AG04450 (cell line): ENCODE measurements at regions not wholly inside any gene's neighbourhood (a gene's known extent, or its start where the extent isn't known, plus 50 kb on each side); places are given as distances from the start of the nearest gene placed in this dataset.

Source experiments
- CTCF ChIA-PET: fragments of 300-600, 350-600 bp; formaldehyde crosslinking; extraction: SDS; loops from one replicate; lab custom pipeline; 2022; ENCODE audit warnings: antibody characterized with exemption, inconsistent platforms; lab: Charles Lee
- POLR2A ChIA-PET: fragments of 350-600 bp; formaldehyde crosslinking; extraction: SDS; loops from one replicate; lab custom pipeline; 2021; ENCODE audit warnings: antibody characterized with exemption, inconsistent platforms; lab: Yijun Ruan, JAX
- DNase-seq: peaks from one replicate; pipeline ENCODE4 v3.0.0-alpha.2; 2011; ENCODE audit warnings: low read depth, low spot score
- H3K27ac ChIP-seq: one replicate; pipeline ENCODE4 v1.5.1; 2012; ENCODE audit warnings: low read depth, low read length, control low read depth
- H3K27me3 ChIP-seq: one replicate; pipeline ENCODE4 v1.6.0; 2012; ENCODE audit warnings: low read length; ENCODE audit not compliant: control insufficient read depth, insufficient read depth
- H3K4me3 ChIP-seq: 2 replicates; pipeline ENCODE4 v1.5.1; 2011; ENCODE audit warnings: mild to moderate bottlenecking, low read depth, low read length, control low read depth
- H3K9me3 ChIP-seq: 2 replicates; pipeline ENCODE4 v1.5.1; 2012; ENCODE audit warnings: low read length; ENCODE audit not compliant: control insufficient read depth, insufficient read depth
- CTCF ChIP-seq: IDR thresholded peaks from 2 replicates; pipeline ENCODE4 v1.5.1; 2011; ENCODE audit warnings: low read depth, low read length, control low read depth, inconsistent platforms

- no peak overlapping the region for H3K27ac ChIP-seq
- ChIA-PET POLR2A (no interaction called here), CTCF (no interaction called here)
- H3K4me3 ChIP-seq: no peak overlapping the region
- H3K27me3 ChIP-seq: no peaks in the 10 kb centered on the region
- no peak for DNase-seq
- TF ChIP-seq CTCF: no peak
- H3K9me3 ChIP-seq: no peaks in the 10 kb centered on the region
Measured at GRCh38 chr5:15254607-15255006, 245.4 kb upstream of the FBXL7 start.

GRCh38 chr5:15252331-15252730, 247.6 kb upstream of the FBXL7 start:
- Histone ChIP-seq H3K27me3 (no peaks in the 10 kb centered on the region), H3K9me3 (no peaks in the 10 kb centered on the region), H3K4me3 (no peak overlapping the region), H3K27ac (no peak overlapping the region)
- TF ChIP-seq CTCF: no peak
- CTCF ChIA-PET: no interaction called here
- POLR2A ChIA-PET: no interaction called here
- no peak for DNase-seq

- Histone ChIP-seq H3K27ac (no peak overlapping the region), H3K9me3 (peaks cover 3% of the 10 kb centered on the region; the same call in 1 of the 2 replicates), H3K4me3 (no peak overlapping the region), H3K27me3 (no peaks in the 10 kb centered on the region)
- TF ChIP-seq CTCF: no peak
- ChIA-PET POLR2A (no interaction called here), CTCF (no interaction called here)
- peak; percentile 32 for DNase-seq
Measured at GRCh38 chr5:15249152-15249551, 250.8 kb upstream of the FBXL7 start.

GRCh38 chr5:15248731-15249130, 251.2 kb upstream of the FBXL7 start:
- Histone ChIP-seq H3K27me3 (no peaks in the 10 kb centered on the region), H3K9me3 (peaks cover 3% of the 10 kb centered on the region; the same call in 1 of the 2 replicates), H3K4me3 (no peak overlapping the region), H3K27ac (no peak overlapping the region)
- TF ChIP-seq CTCF: no peak
- no peak for DNase-seq
- CTCF ChIA-PET: no interaction called here
- POLR2A ChIA-PET: no interaction called here

GRCh38 chr5:15245913-15246312, 254.1 kb upstream of the FBXL7 start:
- Histone ChIP-seq H3K27ac (no peak overlapping the region), H3K27me3 (no peaks in the 10 kb centered on the region), H3K4me3 (no peak overlapping the region), H3K9me3 (peaks cover 3% of the 10 kb centered on the region; the same call in 1 of the 2 replicates)
- no peak for TF ChIP-seq CTCF
- ChIA-PET POLR2A (no interaction called here), CTCF (no interaction called here)
- DNase-seq: no peak
